Left lung (tissue), 4 donors: ENCODE measurements at regions not wholly inside any gene's neighbourhood (a gene's known extent, or its start where the extent isn't known, plus 50 kb on each side); places are given as distances from the start of the nearest gene placed in this dataset.
"Not testable (repeated sequence)": the region's sequence is repeated elsewhere in the genome, so short reads cannot be mapped to it uniquely, and the experiment has no call there.

Experiments
- ATAC-seq: fragments of 200-7000 bp; cut with Tn5 transposase; one replicate; pipeline ENCODE4 v1.9.1; 2020; ENCODE audit warnings: moderate library complexity
- DNase-seq, 4 donors: peaks; one replicate each; pipeline ENCODE4 v3.0.0-alpha.2; 2013 to 2020
- H3K27ac ChIP-seq, 2 donors: fragments of 200-600 bp; sonication (generic) in 1 of 2; one replicate each; pipeline versions ENCODE4 v1.5.0 to v1.8.0; 2020 to 2021
- H3K27me3 ChIP-seq, 2 donors: fragments of 200-600 bp; sonication (generic) in 1 of 2; one replicate each; pipeline versions ENCODE4 v1.5.0 to v1.8.0; 2020 to 2021
- H3K36me3 ChIP-seq, 2 donors: fragments of 200-600 bp; sonication (generic) in 1 of 2; one replicate each; pipeline versions ENCODE4 v1.5.0 to v1.8.0; 2020 to 2021
- H3K4me1 ChIP-seq, 2 donors: fragments of 200-600 bp; one replicate each; pipeline ENCODE4 v1.8.0; 2021
- H3K4me3 ChIP-seq, 2 donors: fragments of 200-600 bp; sonication (generic) in 1 of 2; one replicate each; pipeline versions ENCODE4 v1.5.0 to v1.8.0; 2020 to 2021; ENCODE audit warnings: mild to moderate bottlenecking in 1 of 2
- H3K9me3 ChIP-seq, 2 donors: fragments of 200-600 bp; sonication (generic) in 1 of 2; one replicate each; pipeline versions ENCODE4 v1.5.0 to v1.8.0; 2020 to 2021
- CTCF ChIP-seq, 2 donors: fragments of 200-600 bp; sonication (generic) in 1 of 2; IDR thresholded peaks; one replicate each; pipeline versions ENCODE4 v1.5.0 to v1.8.0; 2021; ENCODE audit warnings: antibody characterized with exemption in 2 of 2
- intact Hi-C, 2 donors: fragments of 100-400 bp; cut with DNase I; formaldehyde crosslinking; loops; one replicate each; pipeline versions ENCODE4 v1.11.2 to v1.14.2; 2022
- donor health status: DM: no; HTN: yes; CAD: no.
- donor health status: DM: no; HTN: no; CAD: no.

- H3K9me3 ChIP-seq = no peaks in the 10 kb centered on the region
- no peak for TF ChIP-seq CTCF (IDR thresholded peaks at IDR 0.05)
- H3K4me1 ChIP-seq = no peaks in the 10 kb centered on the region
- H3K36me3 ChIP-seq = no peaks in the 10 kb centered on the region
- ATAC-seq (no peak), DNase-seq (no peak)
- H3K27me3 ChIP-seq = no peaks in the 10 kb centered on the region
- no peak overlapping the region for H3K27ac ChIP-seq
- H3K4me3 ChIP-seq = no peak overlapping the region
- intact Hi-C loops = no loop called here
Observed at GRCh38 chr3:156050918-156051317, 69.5 kb upstream of the KCNAB1 start.

DNA sequence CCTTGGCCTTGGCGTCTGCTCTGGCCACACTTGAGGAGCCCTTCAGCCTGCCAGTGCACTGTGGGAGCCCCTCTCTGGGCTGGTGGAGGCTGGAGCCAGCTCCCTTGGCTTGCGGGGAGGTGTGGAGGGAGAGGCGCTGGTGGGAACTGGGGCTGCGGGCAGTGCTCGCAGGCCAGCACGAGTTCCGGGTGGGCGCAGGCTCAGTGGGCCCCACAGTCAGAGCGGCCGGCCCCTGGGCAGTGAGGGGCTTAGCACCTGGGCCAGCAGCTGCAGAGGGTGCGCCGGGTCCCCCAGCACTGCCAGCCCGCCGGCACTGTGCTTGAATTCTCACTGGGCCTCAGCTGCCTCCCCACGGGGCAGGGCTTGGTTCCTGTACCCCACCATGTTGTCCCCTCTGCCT, 68.7 kb upstream of the KCNAB1 start:
- DNase-seq = peak in 1 of 4 donors; percentile 63
- H3K27ac ChIP-seq = no peak overlapping the region
- no peak for ATAC-seq
- intact Hi-C loops = no loop called here
- TF ChIP-seq CTCF (IDR thresholded peaks at IDR 0.05) = no peak
- no peaks in the 10 kb centered on the region for H3K9me3 ChIP-seq
- H3K4me1 ChIP-seq = no peaks in the 10 kb centered on the region
- H3K4me3 ChIP-seq = no peak overlapping the region
- no peaks in the 10 kb centered on the region for H3K36me3 ChIP-seq
- H3K27me3 ChIP-seq = no peaks in the 10 kb centered on the region

DNA sequence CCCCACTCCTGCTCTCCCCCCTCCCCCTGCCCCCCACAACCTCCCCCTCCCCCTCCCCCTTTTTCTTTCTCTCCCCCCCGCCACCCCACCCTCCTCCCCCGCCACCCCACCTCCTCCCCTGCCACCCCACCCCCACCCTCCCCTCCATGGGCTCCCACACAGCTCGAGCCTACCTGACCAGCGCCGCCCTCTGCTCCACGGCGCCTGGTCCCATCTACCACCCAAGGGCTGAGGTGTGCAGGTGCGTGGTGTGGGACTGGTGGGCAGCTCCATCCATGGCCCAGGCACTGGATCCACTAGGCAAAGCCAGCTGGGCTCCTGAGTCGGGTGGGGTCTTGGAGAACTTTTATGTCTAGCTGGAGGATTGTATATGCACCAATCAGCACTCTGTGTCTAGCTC, 68.3 kb upstream of the KCNAB1 start:
- Histone ChIP-seq H3K4me1 (no peaks in the 10 kb centered on the region), H3K27ac (no peak overlapping the region), H3K4me3 (no peak overlapping the region), H3K36me3 (no peaks in the 10 kb centered on the region), H3K27me3 (no peaks in the 10 kb centered on the region), H3K9me3 (no peaks in the 10 kb centered on the region)
- TF ChIP-seq CTCF (IDR thresholded peaks at IDR 0.05) = no peak
- intact Hi-C loops = no loop called here
- no peak for ATAC-seq
- DNase-seq = no peak

DNA sequence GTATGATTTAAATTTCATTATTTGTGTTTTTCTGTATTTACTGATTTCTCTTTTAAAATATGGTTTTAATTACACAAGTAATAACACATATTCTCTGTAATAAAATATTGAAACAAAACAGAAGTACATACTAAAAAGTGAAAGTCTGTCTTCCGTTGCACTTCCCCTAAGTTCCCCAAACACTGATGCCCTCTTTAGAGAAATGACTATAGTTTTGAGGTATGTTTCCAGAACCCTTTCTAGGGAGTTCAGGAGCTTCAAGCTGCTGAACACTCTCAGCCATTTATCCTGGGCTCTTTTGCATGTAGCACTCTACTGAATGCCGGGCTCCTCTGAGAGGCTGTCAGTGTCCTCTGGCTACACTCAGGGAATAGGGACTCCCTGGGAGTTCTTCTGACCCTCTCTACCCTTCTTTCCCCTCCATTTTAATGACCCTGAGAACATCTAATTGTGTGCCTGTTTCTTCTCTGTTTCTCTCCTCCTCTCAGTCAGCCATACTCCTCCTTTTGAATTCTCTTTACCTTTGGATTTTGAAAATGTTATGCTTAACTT, 60.4 kb upstream of the KCNAB1 start:
- Histone ChIP-seq H3K9me3 (no peaks in the 10 kb centered on the region), H3K27me3 (no peaks in the 10 kb centered on the region), H3K36me3 (no peaks in the 10 kb centered on the region), H3K4me3 (no peak overlapping the region), H3K27ac (no peak overlapping the region), H3K4me1 (no peaks in the 10 kb centered on the region)
- DNase-seq (no peak), ATAC-seq (no peak)
- intact Hi-C loops = no loop called here
- no peak for TF ChIP-seq CTCF (IDR thresholded peaks at IDR 0.05)

DNA sequence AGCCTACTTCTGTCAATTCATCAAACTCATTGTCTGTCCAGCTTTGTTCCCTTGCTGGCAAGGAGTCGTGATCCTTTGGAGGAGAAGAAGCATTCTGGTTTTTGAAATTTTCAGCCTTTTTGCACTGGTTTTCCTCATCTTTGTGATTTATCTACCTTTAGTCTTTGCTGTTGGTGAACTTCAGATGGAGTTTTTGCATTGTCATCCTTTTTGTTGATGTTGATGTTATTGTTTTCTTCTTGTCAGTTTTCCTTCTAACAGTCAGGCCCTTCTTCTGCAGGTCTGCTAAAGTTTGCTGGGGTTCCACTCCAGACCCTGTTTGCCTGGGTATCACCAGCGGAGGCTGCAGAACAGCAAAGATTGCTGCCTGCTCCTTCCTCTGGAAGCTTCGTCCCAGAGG, 52.2 kb upstream of the KCNAB1 start:
- H3K27ac ChIP-seq, H3K4me3 ChIP-seq, DNase-seq, H3K4me1 ChIP-seq, intact Hi-C loops, H3K27me3 ChIP-seq, H3K36me3 ChIP-seq, ATAC-seq, H3K9me3 ChIP-seq: not testable (repeated sequence)

GRCh38 chr3:156070028-156070427, 50.4 kb upstream of the KCNAB1 start:
- no peaks in the 10 kb centered on the region for H3K27me3 ChIP-seq
- DNase-seq (no peak), ATAC-seq (no peak)
- no peaks in the 10 kb centered on the region for H3K36me3 ChIP-seq
- H3K27ac ChIP-seq = no peak overlapping the region
- no peak overlapping the region for H3K4me3 ChIP-seq
- H3K9me3 ChIP-seq = no peaks in the 10 kb centered on the region
- intact Hi-C loops = no loop called here
- TF ChIP-seq CTCF (IDR thresholded peaks at IDR 0.05) = no peak
- H3K4me1 ChIP-seq = no peaks in the 10 kb centered on the region
